Liver (tissue), 7 donors: ENCODE measurements at regions not wholly inside any gene's neighbourhood (a gene's known extent, or its start where the extent isn't known, plus 50 kb on each side); places are given as distances from the start of the nearest gene placed in this dataset.

Experiments used
- DNase-seq: peaks from one replicate; pipeline ENCODE4 v3.0.0-alpha.2; 2017; ENCODE audit warnings: low spot score
- H3K27ac ChIP-seq, 2 donors: one replicate each; pipeline ENCODE4 v1.7.0; 2013; ENCODE audit warnings: inconsistent platforms in 2 of 2, low read length in 2 of 2, control low read depth in 1 of 2, low read depth in 1 of 2, mild to moderate bottlenecking in 1 of 2
- H3K27me3 ChIP-seq, 4 donors: one replicate each; pipeline versions ENCODE4 v1.6.1 to v1.7.0; 2013; ENCODE audit warnings: low read length in 3 of 4, inconsistent platforms in 1 of 4, mild to moderate bottlenecking in 1 of 4, moderate library complexity in 1 of 4; ENCODE audit not compliant: control insufficient read depth in 4 of 4, insufficient read depth in 4 of 4
- H3K36me3 ChIP-seq, 4 donors: one replicate each; pipeline versions ENCODE4 v1.6.1 to v1.7.0; 2013; ENCODE audit warnings: low read length in 3 of 4, mild to moderate bottlenecking in 3 of 4, low read depth in 1 of 4, moderate library complexity in 1 of 4; ENCODE audit not compliant: control insufficient read depth in 4 of 4, insufficient read depth in 3 of 4
- H3K4me1 ChIP-seq, 4 donors: one replicate each; pipeline versions ENCODE4 v1.6.1 to v1.7.0; 2013; ENCODE audit warnings: low read length in 3 of 4, mild to moderate bottlenecking in 3 of 4, moderate library complexity in 1 of 4; ENCODE audit not compliant: control insufficient read depth in 4 of 4, insufficient read depth in 4 of 4
- H3K4me3 ChIP-seq, 3 donors: one replicate each; pipeline versions ENCODE4 v1.6.1 to v1.7.0; 2013; ENCODE audit warnings: low read length in 3 of 3, control low read depth in 1 of 3, low read depth in 1 of 3, mild to moderate bottlenecking in 1 of 3
- H3K9ac ChIP-seq, 2 donors: one replicate each; pipeline ENCODE4 v1.7.0; 2013; ENCODE audit warnings: low read length in 2 of 2, mild to moderate bottlenecking in 2 of 2, moderate library complexity in 2 of 2, control low read depth in 1 of 2, low read depth in 1 of 2
- H3K9me3 ChIP-seq, 4 donors: one replicate each; pipeline versions ENCODE4 v1.6.1 to v1.7.0; 2013; ENCODE audit warnings: low read length in 3 of 4; ENCODE audit not compliant: control insufficient read depth in 4 of 4
- FOXA1 ChIP-seq: IDR thresholded peaks from 2 replicates; pipeline ENCODE4 v1.6.1; 2016; ENCODE audit warnings: antibody characterized with exemption
- FOXA2 ChIP-seq: IDR thresholded peaks from 2 replicates; pipeline ENCODE4 v1.6.1; 2016; ENCODE audit warnings: antibody characterized with exemption
- GABPA ChIP-seq, 2 donors: IDR thresholded peaks in 1 of 2; conservative IDR thresholded peaks in 1 of 2; 2 replicates each; pipeline ENCODE4 v1.6.1; 2016; ENCODE audit warnings: antibody characterized with exemption in 2 of 2, mild to moderate bottlenecking in 1 of 2, moderate library complexity in 1 of 2
- HNF4G ChIP-seq: IDR thresholded peaks from 2 replicates; pipeline ENCODE4 v1.6.1; 2016; ENCODE audit warnings: antibody characterized with exemption
- JUND ChIP-seq, 2 donors: IDR thresholded peaks; 2 replicates each; pipeline ENCODE4 v1.6.1; 2016; ENCODE audit warnings: antibody characterized with exemption in 2 of 2
- NR2F2 ChIP-seq: IDR thresholded peaks from 2 replicates; pipeline ENCODE4 v1.6.1; 2016; ENCODE audit warnings: antibody characterized with exemption
- RAD21 ChIP-seq, 2 donors: IDR thresholded peaks; 2 replicates each; pipeline ENCODE4 v1.6.1; 2016; ENCODE audit warnings: antibody characterized with exemption in 2 of 2, mild to moderate bottlenecking in 2 of 2
- RXRA ChIP-seq, 2 donors: IDR thresholded peaks; 2 replicates each; pipeline ENCODE4 v1.6.1; 2017 to 2018; ENCODE audit warnings: antibody characterized with exemption in 2 of 2, mild to moderate bottlenecking in 1 of 2
- SP1 ChIP-seq: IDR thresholded peaks from 2 replicates; pipeline ENCODE4 v1.6.1; 2018; ENCODE audit warnings: antibody characterized with exemption, mild to moderate bottlenecking
- TAF1 ChIP-seq: conservative IDR thresholded peaks from 2 replicates; pipeline ENCODE4 v1.6.1; 2016; ENCODE audit warnings: antibody characterized with exemption, mild to moderate bottlenecking
- YY1 ChIP-seq: IDR thresholded peaks from 2 replicates; pipeline ENCODE4 v1.6.1; 2016; ENCODE audit warnings: antibody characterized with exemption, mild to moderate bottlenecking
- WGBS: extraction: QIAGEN DNeasy Blood & Tissue Kit; methylation state at CpG from one replicate; pipeline ENCODE4 v1.1.7; 2013; 5-methylcytosine and 5-hydroxymethylcytosine counted together
- TF ChIP-seq, protein P1 (sequence below): IDR thresholded peaks from 2 replicates; pipeline ENCODE4 v1.6.1; 2016; ENCODE audit warnings: antibody characterized with exemption
- TF ChIP-seq, protein P2 (sequence below): IDR thresholded peaks from 2 replicates; pipeline ENCODE4 v1.6.1; 2016; ENCODE audit warnings: antibody characterized with exemption, mild to moderate bottlenecking
- TF ChIP-seq, protein P3 (sequence below): IDR thresholded peaks from 2 replicates; pipeline ENCODE4 v1.6.1; 2016; ENCODE audit warnings: antibody characterized with exemption
- donor health status: healthy.
- donor health status: healthy.
- donor health status: healthy.
- donor health status: healthy.

DNA sequence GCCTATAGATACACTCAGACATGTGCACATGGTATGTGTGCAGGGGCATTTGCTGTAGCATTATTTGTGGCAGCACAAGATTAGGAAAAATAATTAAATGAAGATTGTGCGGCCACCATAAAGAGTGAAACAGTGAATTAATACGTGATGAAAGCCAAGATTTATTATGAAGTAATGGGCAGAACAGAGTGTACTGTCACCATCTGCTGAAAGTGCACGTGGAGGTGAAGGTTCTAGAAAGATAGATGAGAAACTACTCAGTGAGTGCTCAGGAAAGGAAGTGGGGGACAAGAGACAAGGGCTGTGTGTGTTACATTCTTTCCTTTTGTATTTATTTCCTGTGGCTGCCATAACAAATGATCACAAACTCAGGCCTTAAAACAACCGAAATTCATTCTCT is 246.1 kb upstream of the ATP10A start:
- Histone ChIP-seq H3K27me3 (no peaks in the 10 kb centered on the region), H3K4me3 (no peak overlapping the region), H3K9ac (no peak overlapping the region), H3K4me1 (no peaks in the 10 kb centered on the region), H3K36me3 (no peaks in the 10 kb centered on the region), H3K27ac (no peak overlapping the region), H3K9me3 (peaks cover 0 to 4% (median 2%) of the 10 kb centered on the region in 4 donors)
- whole genome bisulfite sequencing: 73% methylated on average over 4 of the region's 4 CpGs
- DNase-seq: no peak
- TF ChIP-seq RXRA (IDR thresholded peaks at IDR 0.05) (no peak), GABPA (IDR thresholded peaks at IDR 0.05 in 1 of 2, conservative IDR thresholded peaks at IDR 0.05 in 1 of 2) (no peak)

DNA sequence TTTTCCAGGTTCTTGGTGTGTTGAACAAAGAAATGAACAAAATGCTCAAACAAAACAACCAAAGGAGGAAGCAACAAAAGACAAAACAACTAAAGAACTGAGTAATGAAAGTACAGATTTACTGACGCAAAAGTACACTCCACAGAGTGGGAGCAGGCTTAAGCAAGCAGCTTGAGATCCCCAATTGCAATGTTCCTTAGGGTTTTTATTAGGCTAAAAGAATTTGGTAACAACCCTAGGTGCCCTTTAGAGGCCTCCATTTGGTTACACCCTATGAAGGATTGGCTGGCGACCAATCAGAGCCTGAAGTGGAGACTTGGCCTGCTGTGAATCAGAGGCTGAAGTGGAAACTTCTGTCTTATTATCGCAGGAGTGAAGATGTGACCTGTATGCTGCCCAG is 243.4 kb upstream of the ATP10A start:
- H3K4me1 ChIP-seq: no peaks in the 10 kb centered on the region
- 89% methylated on average over 3 of the region's 3 CpGs for WGBS
- H3K27ac ChIP-seq: no peak overlapping the region
- no peak for DNase-seq
- no peak for TF ChIP-seq GABPA (IDR thresholded peaks at IDR 0.05 in 1 of 2, conservative IDR thresholded peaks at IDR 0.05 in 1 of 2)
- no peak for TF ChIP-seq JUND (IDR thresholded peaks at IDR 0.05)
- no peak for TF ChIP-seq FOXA2
- no peak for TF ChIP-seq RXRA (IDR thresholded peaks at IDR 0.05)
- peaks cover 0 to 2% (median 0%) of the 10 kb centered on the region in 4 donors for H3K27me3 ChIP-seq
- H3K9ac ChIP-seq: no peak overlapping the region
- no peaks in the 10 kb centered on the region for H3K36me3 ChIP-seq
- H3K4me3 ChIP-seq: no peak overlapping the region
- peaks cover 0 to 4% (median 1%) of the 10 kb centered on the region in 4 donors for H3K9me3 ChIP-seq

DNA sequence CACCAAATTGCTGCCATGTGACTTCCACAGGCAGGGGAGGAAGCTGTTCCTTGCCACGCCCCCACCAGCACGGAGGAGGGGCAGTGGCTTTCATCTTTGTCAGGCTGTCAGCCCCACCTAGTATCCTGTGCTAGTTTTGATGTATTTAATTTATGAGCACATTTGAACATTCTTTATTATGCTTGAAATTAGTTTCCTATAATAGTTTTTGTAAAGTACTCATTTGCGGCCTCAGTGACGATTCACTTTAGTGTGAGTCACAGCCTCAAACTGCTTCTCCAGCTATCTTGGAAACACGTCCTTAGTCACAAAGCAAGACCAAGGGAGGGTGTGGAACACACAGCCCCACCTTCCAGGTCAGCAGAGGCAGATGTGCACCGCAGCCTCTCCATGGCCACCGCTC is 239.9 kb upstream of the ATP10A start:
- Histone ChIP-seq H3K4me3 (no peak overlapping the region), H3K27me3 (peaks cover 0 to 2% (median 0%) of the 10 kb centered on the region in 4 donors), H3K9ac (no peak overlapping the region), H3K9me3 (peaks cover 0 to 4% (median 1%) of the 10 kb centered on the region in 4 donors), H3K36me3 (no peaks in the 10 kb centered on the region), H3K27ac (no peak overlapping the region), H3K4me1 (no peaks in the 10 kb centered on the region)
- no peak for DNase-seq
- TF ChIP-seq RXRA (IDR thresholded peaks at IDR 0.05) (no peak), RAD21 (IDR thresholded peaks at IDR 0.05) (no peak), JUND (IDR thresholded peaks at IDR 0.05) (no peak)
- 77% methylated on average over 7 of the region's 7 CpGs for WGBS

DNA sequence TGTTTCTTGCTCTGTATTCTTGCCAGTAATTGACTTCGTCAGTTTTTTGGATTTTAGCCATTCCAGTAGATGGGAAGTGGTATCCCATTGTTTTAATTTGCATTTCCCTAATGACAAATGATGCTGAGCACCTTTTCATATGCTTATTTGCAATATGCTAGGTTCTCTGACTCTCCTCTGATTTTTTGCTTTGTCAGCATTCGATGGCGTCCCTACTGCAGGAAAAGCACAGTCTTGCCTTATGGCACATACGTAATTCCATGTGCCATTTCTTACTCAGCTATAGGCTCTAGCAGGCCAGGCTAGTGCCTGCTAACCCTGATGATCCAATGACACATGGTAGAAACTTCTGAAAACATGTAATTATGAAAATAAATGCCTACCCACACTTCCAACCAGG is 239.2 kb upstream of the ATP10A start:
- no peak overlapping the region for H3K9ac ChIP-seq
- H3K4me1 ChIP-seq: no peaks in the 10 kb centered on the region
- no peaks in the 10 kb centered on the region for H3K36me3 ChIP-seq
- TF ChIP-seq HNF4G: no peak
- DNase-seq: no peak
- H3K27ac ChIP-seq: no peak overlapping the region
- WGBS: 80% methylated on average over 4 of the region's 4 CpGs
- peaks cover 0 to 4% (median 1%) of the 10 kb centered on the region in 4 donors for H3K9me3 ChIP-seq
- H3K27me3 ChIP-seq: peaks cover 0 to 2% (median 0%) of the 10 kb centered on the region in 4 donors
- no peak overlapping the region for H3K4me3 ChIP-seq

DNA sequence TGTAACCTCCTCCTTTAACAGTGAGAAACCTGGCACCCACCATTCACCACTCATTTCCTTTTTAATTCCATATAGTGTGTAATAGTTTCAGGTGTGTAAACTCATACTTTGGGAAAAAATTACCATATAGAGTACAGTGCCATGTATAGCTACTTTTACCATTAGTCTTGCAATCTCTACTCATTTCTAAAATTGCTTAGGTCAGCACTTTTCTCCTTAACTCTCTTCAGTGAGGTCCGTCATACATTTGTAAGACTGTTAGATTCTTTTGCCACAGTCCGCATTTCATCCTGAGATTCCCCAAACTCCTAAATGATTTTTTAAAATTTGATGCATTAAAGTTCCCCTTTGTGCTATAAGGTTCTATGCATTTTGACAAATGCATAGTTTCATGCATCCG is 238.3 kb upstream of the ATP10A start:
- Histone ChIP-seq H3K27ac (no peak overlapping the region), H3K9me3 (no peaks in the 10 kb centered on the region), H3K4me1 (no peaks in the 10 kb centered on the region), H3K36me3 (no peaks in the 10 kb centered on the region), H3K27me3 (peaks cover 0 to 2% (median 0%) of the 10 kb centered on the region in 4 donors), H3K4me3 (no peak overlapping the region), H3K9ac (no peak overlapping the region)
- DNase-seq: no peak
- WGBS: 92% methylated on average over 3 of the region's 3 CpGs
- TF ChIP-seq RAD21 (IDR thresholded peaks at IDR 0.05) (no peak), RXRA (IDR thresholded peaks at IDR 0.05) (no peak), HNF4G (no peak), YY1 (no peak), FOXA2 (no peak), JUND (IDR thresholded peaks at IDR 0.05) (no peak), FOXA1 (no peak), TAF1 (no peak), SP1 (no peak), GABPA (IDR thresholded peaks at IDR 0.05 in 1 of 2, conservative IDR thresholded peaks at IDR 0.05 in 1 of 2) (no peak), NR2F2 (no peak)
- TF ChIP-seq, protein P1, sequence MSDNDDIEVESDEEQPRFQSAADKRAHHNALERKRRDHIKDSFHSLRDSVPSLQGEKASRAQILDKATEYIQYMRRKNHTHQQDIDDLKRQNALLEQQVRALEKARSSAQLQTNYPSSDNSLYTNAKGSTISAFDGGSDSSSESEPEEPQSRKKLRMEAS: no peak
- TF ChIP-seq, protein P2, sequence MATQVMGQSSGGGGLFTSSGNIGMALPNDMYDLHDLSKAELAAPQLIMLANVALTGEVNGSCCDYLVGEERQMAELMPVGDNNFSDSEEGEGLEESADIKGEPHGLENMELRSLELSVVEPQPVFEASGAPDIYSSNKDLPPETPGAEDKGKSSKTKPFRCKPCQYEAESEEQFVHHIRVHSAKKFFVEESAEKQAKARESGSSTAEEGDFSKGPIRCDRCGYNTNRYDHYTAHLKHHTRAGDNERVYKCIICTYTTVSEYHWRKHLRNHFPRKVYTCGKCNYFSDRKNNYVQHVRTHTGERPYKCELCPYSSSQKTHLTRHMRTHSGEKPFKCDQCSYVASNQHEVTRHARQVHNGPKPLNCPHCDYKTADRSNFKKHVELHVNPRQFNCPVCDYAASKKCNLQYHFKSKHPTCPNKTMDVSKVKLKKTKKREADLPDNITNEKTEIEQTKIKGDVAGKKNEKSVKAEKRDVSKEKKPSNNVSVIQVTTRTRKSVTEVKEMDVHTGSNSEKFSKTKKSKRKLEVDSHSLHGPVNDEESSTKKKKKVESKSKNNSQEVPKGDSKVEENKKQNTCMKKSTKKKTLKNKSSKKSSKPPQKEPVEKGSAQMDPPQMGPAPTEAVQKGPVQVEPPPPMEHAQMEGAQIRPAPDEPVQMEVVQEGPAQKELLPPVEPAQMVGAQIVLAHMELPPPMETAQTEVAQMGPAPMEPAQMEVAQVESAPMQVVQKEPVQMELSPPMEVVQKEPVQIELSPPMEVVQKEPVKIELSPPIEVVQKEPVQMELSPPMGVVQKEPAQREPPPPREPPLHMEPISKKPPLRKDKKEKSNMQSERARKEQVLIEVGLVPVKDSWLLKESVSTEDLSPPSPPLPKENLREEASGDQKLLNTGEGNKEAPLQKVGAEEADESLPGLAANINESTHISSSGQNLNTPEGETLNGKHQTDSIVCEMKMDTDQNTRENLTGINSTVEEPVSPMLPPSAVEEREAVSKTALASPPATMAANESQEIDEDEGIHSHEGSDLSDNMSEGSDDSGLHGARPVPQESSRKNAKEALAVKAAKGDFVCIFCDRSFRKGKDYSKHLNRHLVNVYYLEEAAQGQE: no peak
- TF ChIP-seq, protein P3, sequence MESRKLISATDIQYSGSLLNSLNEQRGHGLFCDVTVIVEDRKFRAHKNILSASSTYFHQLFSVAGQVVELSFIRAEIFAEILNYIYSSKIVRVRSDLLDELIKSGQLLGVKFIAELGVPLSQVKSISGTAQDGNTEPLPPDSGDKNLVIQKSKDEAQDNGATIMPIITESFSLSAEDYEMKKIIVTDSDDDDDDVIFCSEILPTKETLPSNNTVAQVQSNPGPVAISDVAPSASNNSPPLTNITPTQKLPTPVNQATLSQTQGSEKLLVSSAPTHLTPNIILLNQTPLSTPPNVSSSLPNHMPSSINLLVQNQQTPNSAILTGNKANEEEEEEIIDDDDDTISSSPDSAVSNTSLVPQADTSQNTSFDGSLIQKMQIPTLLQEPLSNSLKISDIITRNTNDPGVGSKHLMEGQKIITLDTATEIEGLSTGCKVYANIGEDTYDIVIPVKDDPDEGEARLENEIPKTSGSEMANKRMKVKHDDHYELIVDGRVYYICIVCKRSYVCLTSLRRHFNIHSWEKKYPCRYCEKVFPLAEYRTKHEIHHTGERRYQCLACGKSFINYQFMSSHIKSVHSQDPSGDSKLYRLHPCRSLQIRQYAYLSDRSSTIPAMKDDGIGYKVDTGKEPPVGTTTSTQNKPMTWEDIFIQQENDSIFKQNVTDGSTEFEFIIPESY: no peak
